Forelimb muscle (tissue), 1 donor: ENCODE measurements at regions not wholly inside any gene's neighbourhood (a gene's known extent, or its start where the extent isn't known, plus 50 kb on each side); places are given as distances from the start of the nearest gene placed in this dataset.

ENCODE experiments used
- DNase-seq: peaks from one replicate; pipeline ENCODE4 v3.0.0-alpha.2; 2013; ENCODE audit warnings: low read depth

DNA sequence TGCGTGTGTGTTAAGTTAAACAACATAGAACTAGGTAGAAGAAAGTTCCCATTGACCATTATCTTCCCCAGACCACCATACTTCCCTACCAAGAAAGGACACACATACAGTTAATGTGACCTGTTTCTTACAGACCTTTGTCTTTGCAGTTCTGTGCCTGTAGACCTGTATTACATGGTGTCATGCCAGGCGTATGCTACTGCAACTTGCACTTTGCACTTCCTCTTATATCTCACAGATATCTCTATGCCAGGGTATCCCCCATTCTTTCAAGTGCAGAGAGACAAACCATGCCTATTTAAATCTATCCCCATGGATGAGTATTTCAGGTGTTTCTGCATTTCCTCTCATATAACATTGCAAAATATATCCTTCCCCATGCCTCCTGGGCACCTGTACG, 136.8 kb upstream of the PKDCC start:
- DNase-seq, result no peak

DNA sequence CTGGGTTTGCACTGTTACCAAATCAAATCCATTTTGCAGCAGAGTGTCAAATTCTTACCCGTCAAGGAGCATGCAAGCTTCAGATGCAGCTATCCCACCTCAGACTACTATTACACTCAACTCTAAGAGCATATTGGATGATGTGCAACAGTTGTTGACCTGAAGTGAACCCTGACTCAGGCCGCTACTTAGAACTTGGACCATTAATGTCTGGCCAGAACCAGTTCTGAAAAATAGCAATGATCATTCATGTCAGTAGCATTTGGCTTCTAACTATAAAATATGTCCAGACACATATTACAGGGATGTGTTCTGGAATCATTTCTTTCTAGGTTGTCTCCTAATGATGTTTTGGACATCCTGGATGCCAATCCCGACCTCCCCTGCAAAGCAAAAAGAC, 135.5 kb upstream of the PKDCC start:
- no peak for DNase-seq

GRCh38 chr2:41912776-41913175, 135.0 kb upstream of the PKDCC start:
- DNase-seq, result no peak

- DNase-seq, result no peak
Measured at GRCh38 chr2:41913311-41913710, 134.5 kb upstream of the PKDCC start.

GRCh38 chr2:41913921-41914609, 133.8 kb upstream of the PKDCC start:
- no peak for DNase-seq

- no peak for DNase-seq
Measured at GRCh38 chr2:41914936-41915335, 132.9 kb upstream of the PKDCC start.

- no peak for DNase-seq
Measured at GRCh38 chr2:41916177-41916576, 131.6 kb upstream of the PKDCC start.

- no peak for DNase-seq
Measured at GRCh38 chr2:41917587-41917986, 130.2 kb upstream of the PKDCC start.

- no peak for DNase-seq
Measured at GRCh38 chr2:41919135-41919534, 128.7 kb upstream of the PKDCC start.

DNA sequence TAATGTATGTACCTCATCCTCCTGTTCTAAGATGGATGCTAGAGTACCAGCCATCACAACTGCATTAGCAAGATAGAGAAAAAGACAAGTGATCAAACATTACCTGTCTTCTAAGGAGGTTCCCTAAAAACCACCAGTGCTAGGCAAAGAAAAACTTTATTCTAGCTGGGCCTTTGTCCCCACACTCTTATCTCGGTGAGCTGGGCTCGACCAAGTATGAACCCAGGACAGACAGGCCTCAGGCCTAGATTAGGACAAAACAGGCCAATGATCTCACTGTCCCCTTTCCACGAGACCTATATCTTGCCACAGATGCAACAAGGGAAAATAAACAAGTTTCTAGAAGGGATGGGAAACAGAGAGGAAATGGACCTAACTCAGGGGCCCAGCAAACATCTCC, 127.6 kb upstream of the PKDCC start:
- no peak for DNase-seq

GRCh38 chr2:41920812-41921211, 127.0 kb upstream of the PKDCC start:
- no peak for DNase-seq

DNA sequence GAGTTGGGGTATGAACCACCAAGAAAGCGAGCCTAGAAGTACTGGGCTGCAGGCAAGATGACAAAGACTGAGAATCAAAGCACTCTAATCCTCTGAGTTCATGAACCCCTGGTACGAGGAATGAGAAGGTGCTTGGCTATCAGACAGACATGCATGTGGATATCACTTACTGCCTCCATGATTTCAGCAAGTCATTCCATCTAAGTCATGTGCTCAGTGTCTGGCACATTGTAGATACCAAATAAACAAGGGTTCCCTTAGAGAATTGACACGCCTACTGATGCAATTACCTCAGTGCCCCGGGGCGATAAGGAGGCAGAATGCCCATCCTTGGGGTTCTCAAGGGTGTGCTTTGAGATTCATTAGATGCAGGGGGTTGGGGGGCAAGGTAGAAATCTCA, 125.6 kb upstream of the PKDCC start:
- no peak for DNase-seq

- no peak for DNase-seq
Measured at GRCh38 chr2:41923156-41923786, 124.5 kb upstream of the PKDCC start.

DNA sequence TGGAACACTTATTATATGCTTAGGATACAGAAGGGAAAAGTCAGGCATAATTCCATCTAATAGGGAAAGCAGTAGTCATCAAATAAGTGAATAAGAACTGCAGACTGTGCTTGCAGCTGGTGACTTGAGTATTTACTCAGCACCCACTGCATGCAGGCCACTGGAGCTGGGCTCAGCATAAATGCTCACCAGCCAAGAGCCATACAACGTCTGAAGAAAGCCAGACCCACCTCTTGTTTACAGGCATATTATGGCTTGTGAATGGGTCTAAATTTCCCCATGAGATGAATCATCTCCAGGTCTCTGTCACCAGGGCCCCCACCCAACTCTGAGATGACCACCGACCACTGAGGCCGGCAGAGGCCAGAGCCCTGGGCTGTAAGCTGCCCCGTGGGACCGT, 123.8 kb upstream of the PKDCC start:
- DNase-seq, result no peak

GRCh38 chr2:41924709-41925408, 123.0 kb upstream of the PKDCC start:
- no peak for DNase-seq

GRCh38 chr2:41925712-41926111, 122.1 kb upstream of the PKDCC start:
- no peak for DNase-seq

DNA sequence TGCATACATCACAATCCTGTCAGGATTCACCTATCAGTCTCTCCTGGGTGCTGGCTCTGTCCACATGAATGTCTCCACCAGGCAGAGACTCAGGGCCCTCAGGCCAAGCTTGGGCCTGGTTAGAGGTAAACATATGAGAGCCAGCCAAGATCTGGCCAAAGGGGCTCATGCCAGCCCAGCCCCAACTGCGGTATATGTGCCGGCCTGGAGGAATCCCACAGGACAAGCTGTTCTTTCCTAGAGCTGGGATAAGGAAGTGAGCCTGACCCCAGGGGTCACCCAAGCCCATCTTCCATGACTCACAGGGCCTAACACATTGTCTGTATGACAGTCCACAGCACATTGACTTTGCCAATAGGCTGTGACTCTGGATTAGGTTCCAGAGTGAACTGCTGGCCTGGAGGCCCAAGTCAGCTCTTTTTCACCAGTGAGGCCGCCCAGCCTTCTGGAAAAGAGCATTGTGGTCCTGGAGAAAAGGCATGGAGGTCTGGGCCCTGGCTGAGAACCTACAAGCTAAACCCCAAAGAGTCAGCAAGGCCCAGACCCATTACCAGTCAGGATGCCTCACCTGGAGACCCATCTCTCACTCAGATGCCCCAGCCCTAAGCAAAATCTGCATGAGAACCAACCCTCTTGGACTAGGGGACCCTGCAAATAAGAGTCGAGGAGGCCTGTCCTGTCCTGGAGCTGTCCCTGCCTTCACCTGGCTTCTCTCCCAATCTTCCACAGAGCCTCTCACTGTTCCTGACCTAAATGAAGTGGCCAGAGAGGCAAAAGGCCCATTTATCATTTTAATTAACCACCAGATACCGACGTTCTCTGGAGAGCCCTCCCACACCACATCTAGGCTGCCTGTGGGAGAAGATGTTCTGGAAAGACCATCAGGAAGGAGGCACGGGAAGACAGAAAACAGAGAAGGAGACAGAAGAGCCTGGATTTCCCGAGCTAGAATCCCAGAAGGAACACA, 120.9 kb upstream of the PKDCC start:
- no peak for DNase-seq

DNA sequence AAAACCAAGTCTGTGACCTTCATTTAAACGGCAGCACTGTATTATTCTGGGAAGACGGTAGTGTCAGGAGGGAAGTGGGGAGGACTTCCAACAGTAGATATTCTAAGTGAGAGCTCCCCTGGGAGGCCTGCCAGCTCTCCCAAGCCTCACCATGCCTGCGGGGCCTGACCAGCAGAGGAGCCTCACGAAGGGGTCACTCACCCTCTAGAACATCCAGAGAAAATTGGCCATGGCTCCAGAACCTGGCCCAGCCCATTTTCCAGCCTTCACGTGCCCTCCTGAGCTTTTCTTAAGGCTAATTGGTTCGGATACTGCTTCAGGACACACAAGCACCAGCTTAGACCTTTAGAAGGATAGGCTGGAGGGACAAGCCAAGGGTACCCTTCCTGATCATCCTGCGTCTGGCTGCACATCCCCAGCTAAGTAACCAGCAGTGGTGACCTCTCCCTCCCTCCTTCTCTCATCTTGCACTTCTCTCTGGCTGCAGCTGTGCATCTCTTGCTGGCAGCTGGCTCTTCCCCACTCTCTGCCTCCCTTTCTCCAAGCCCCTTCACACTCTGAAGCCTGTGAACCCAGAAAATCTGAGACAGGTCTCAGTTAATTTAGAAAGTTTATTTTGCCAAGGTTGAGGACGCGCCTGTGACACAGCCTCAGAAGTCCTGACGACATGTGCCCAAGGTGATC, 120.1 kb upstream of the PKDCC start:
- DNase-seq, result no peak

DNA sequence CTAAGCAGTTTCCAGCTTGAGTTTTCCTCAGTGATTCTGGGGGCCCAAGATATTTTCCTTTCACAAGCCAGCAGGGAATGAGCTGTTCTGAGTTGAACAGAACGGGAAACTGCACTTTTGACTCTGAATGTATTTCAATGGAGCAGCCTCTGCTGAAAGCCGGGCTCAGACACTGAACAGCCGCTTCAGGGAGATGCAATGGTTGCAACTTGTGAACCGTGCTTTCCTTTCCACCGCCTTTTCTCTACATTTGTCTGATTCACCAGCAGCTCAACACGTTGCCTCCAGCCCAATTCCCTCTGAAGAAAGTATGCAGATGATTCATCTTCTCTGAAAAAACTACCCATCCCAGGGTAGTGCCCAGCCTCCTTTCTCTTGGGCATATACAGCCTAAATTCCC, 119.3 kb upstream of the PKDCC start:
- no peak for DNase-seq

- DNase-seq, result no peak
Measured at GRCh38 chr2:41930807-41931566, 116.8 kb upstream of the PKDCC start.
